BLaER1 (cell line): ENCODE measurements at regions not wholly inside any gene's neighbourhood (a gene's known extent, or its start where the extent isn't known, plus 50 kb on each side); places are given as distances from the start of the nearest gene placed in this dataset.

ENCODE experiments used
- H3K27ac ChIP-seq: shearing (Covaris generic); formaldehyde crosslinking; 2 replicates; pipeline ENCODE4 v1.8.1; 2022
- H3K27me3 ChIP-seq: shearing (Covaris generic); formaldehyde crosslinking; 2 replicates; pipeline ENCODE4 v1.8.1; 2022
- H3K36me3 ChIP-seq: shearing (Covaris generic); formaldehyde crosslinking; 2 replicates; pipeline ENCODE4 v1.8.1; 2022
- H3K4me1 ChIP-seq: shearing (Covaris generic); formaldehyde crosslinking; 2 replicates; pipeline ENCODE4 v1.8.1; 2022
- H3K4me2 ChIP-seq: shearing (Covaris generic); formaldehyde crosslinking; 2 replicates; pipeline ENCODE4 v1.8.1; 2022
- H3K4me3 ChIP-seq: shearing (Covaris generic); formaldehyde crosslinking; 2 replicates; pipeline ENCODE4 v1.8.1; 2022
- H3K9ac ChIP-seq: shearing (Covaris generic); formaldehyde crosslinking; 2 replicates; pipeline ENCODE4 v1.8.1; 2022
- H3K9me3 ChIP-seq: shearing (Covaris generic); formaldehyde crosslinking; 2 replicates; pipeline ENCODE4 v1.8.1; 2022
- H4K20me1 ChIP-seq: shearing (Covaris generic); formaldehyde crosslinking; 2 replicates; pipeline ENCODE4 v1.8.1; 2022
- Cebpa-rat ChIP-seq: shearing (Covaris generic); IDR thresholded peaks from 2 replicates; pipeline ENCODE4 v1.8.1; 2022

GRCh38 chr5:20694121-20694520 is 706.1 kb upstream of the CDH18 start:
- H3K27me3 ChIP-seq = no peaks in the 10 kb centered on the region
- H3K4me3 ChIP-seq = no peak overlapping the region
- H3K9me3 ChIP-seq = no peaks in the 10 kb centered on the region
- H3K36me3 ChIP-seq = no peaks in the 10 kb centered on the region
- no peak overlapping the region for H3K27ac ChIP-seq
- no peak overlapping the region for H3K4me2 ChIP-seq
- H4K20me1 ChIP-seq = no peaks in the 10 kb centered on the region
- H3K4me1 ChIP-seq = no peaks in the 10 kb centered on the region
- H3K9ac ChIP-seq = no peak overlapping the region
- no peak for TF ChIP-seq Cebpa-rat

DNA sequence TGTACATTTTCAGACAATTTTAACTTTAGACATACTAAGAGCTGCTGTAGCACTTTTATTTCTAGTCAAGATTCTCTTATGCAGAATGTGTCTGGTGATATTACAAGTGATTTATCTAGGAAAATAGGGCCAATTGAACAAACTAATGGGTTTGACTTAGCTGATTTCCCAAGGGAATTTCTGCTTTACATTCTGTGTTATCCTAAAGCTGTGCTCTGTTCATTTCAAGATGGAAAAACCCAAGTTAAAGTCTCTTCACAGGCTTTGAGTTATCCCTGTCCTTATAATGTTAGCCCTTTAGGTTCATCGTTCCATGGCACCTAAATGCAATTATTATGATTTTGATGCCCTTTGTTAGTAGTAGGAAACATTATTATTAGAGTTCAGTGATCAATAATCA is 704.9 kb upstream of the CDH18 start:
- H4K20me1 ChIP-seq = no peaks in the 10 kb centered on the region
- H3K27ac ChIP-seq = no peak overlapping the region
- no peaks in the 10 kb centered on the region for H3K27me3 ChIP-seq
- H3K9me3 ChIP-seq = no peaks in the 10 kb centered on the region
- no peak for TF ChIP-seq Cebpa-rat
- H3K4me3 ChIP-seq = no peak overlapping the region
- no peaks in the 10 kb centered on the region for H3K4me1 ChIP-seq
- no peak overlapping the region for H3K4me2 ChIP-seq
- H3K36me3 ChIP-seq = no peaks in the 10 kb centered on the region
- H3K9ac ChIP-seq = no peak overlapping the region

DNA sequence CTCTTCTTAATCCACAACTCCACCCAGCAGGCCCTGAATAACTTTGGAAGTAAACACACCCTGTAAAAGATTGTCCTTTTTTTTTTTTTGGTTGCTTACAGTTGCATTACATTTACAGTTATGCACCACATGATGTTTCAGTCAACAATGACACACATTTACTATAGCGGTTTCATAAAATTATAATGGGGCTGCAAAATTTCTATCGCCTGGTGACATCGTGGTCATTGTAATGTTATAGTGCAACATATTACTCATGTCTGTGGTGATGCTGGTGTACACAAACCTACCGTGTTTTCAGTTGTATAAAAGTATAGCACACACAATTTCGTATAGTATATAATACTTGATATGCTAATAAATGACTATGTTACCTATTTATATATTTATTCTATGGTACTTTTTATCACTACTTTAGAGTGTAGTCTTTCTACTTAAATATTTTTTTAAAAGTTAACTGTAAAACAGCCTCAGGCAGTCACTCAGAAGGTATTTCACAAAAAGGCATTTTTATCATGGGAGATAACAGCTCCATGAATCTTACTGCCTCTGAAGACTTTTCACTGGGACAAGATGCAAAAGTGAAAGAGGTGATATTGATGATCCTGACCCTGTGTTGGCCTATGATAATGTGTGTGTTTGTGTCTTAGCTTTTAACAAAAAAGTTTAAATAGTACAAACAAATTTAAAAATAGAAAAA is 695.4 kb upstream of the CDH18 start:
- no peaks in the 10 kb centered on the region for H3K27me3 ChIP-seq
- no peak overlapping the region for H3K4me2 ChIP-seq
- H3K9ac ChIP-seq = no peak overlapping the region
- TF ChIP-seq Cebpa-rat = no peak
- H3K9me3 ChIP-seq = no peaks in the 10 kb centered on the region
- no peaks in the 10 kb centered on the region for H4K20me1 ChIP-seq
- no peak overlapping the region for H3K4me3 ChIP-seq
- H3K27ac ChIP-seq = no peak overlapping the region
- no peaks in the 10 kb centered on the region for H3K4me1 ChIP-seq
- no peaks in the 10 kb centered on the region for H3K36me3 ChIP-seq

DNA sequence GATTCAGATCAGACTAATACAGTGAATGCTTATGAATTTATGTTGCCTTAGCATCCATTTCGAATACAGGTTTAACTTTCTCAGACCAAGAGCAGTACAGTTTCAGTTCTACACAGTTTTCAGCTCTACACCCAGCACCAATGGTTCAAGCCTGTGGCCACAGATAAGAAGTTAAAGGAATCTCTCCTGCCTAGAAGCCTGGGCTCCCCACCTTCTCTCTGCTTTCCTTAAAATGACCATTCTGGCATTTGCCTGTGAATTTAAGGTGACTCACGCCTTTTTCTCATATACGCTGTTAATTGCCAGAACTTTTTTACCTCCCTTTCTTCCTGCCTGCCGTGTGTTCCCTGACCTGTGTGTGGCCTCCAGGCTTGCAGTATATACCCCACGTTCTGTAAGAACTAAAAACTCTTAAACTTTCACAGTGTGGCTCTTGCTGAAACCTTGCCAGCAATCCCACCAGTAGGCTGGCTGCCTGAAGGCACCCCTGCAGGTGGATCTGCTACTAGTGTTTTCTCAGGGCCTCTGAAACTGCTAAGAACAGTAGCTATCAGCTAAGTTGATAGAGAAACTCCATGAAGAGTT is 692.8 kb upstream of the CDH18 start:
- no peak for TF ChIP-seq Cebpa-rat
- no peaks in the 10 kb centered on the region for H3K36me3 ChIP-seq
- H3K9me3 ChIP-seq = no peaks in the 10 kb centered on the region
- H3K27ac ChIP-seq = no peak overlapping the region
- no peak overlapping the region for H3K9ac ChIP-seq
- H3K27me3 ChIP-seq = no peaks in the 10 kb centered on the region
- no peak overlapping the region for H3K4me2 ChIP-seq
- no peak overlapping the region for H3K4me3 ChIP-seq
- H3K4me1 ChIP-seq = no peaks in the 10 kb centered on the region
- H4K20me1 ChIP-seq = no peaks in the 10 kb centered on the region

DNA sequence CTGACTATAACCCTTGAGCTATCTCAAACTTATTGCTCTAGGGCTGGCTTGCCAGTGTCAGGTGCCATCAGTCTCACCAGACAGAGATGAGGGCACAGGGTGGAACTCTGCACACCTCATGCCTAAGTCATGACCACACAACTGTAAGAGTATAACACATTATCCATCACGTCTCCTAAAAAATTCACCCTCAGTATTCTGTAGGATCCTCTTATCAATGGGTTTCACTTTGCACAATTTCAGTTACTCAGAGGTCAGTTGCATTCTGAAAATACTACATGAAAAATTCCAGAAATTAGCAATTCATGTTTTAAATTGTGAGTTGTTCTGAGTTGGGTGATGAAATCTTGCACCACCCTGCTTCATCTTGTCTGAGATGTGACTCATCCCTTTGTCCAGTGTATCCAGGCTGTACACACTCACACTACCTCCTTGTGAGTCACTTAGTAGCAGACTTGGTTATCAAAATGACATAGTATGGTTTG is 690.9 kb upstream of the CDH18 start:
- H3K4me3 ChIP-seq = no peak overlapping the region
- no peaks in the 10 kb centered on the region for H3K36me3 ChIP-seq
- no peak overlapping the region for H3K27ac ChIP-seq
- no peaks in the 10 kb centered on the region for H3K27me3 ChIP-seq
- H4K20me1 ChIP-seq = no peaks in the 10 kb centered on the region
- H3K9ac ChIP-seq = no peak overlapping the region
- H3K4me1 ChIP-seq = no peaks in the 10 kb centered on the region
- no peak for TF ChIP-seq Cebpa-rat
- H3K4me2 ChIP-seq = no peak overlapping the region
- no peaks in the 10 kb centered on the region for H3K9me3 ChIP-seq

DNA sequence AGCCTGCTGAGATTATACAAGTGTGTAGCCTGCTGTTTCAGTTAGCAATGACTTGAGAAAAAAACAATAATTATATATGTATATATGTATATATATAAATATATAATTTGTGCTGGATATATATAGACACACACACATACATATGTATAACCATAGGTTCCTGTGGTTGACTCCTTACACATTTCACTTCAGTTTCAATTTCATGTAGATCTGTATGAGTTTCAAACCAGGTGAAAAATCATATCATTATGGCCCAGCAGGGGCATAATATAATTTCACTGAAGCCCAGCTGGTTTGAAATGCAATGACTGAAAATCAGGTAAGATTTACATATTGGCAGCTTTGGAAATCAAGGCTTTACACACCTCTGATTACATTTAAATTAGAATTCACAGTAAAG is 690.4 kb upstream of the CDH18 start:
- no peak overlapping the region for H3K27ac ChIP-seq
- H3K36me3 ChIP-seq = no peaks in the 10 kb centered on the region
- H3K4me1 ChIP-seq = no peaks in the 10 kb centered on the region
- H3K4me2 ChIP-seq = no peak overlapping the region
- H3K9ac ChIP-seq = no peak overlapping the region
- H3K9me3 ChIP-seq = no peaks in the 10 kb centered on the region
- TF ChIP-seq Cebpa-rat = no peak
- no peak overlapping the region for H3K4me3 ChIP-seq
- H3K27me3 ChIP-seq = no peaks in the 10 kb centered on the region
- no peaks in the 10 kb centered on the region for H4K20me1 ChIP-seq

- Histone ChIP-seq H3K27ac (no peak overlapping the region), H3K36me3 (no peaks in the 10 kb centered on the region), H3K4me2 (no peak overlapping the region), H4K20me1 (no peaks in the 10 kb centered on the region), H3K27me3 (no peaks in the 10 kb centered on the region), H3K4me1 (no peaks in the 10 kb centered on the region), H3K4me3 (no peak overlapping the region), H3K9ac (no peak overlapping the region), H3K9me3 (no peaks in the 10 kb centered on the region)
- TF ChIP-seq Cebpa-rat = no peak
Observed at GRCh38 chr5:20660588-20660987, 672.6 kb upstream of the CDH18 start.

DNA sequence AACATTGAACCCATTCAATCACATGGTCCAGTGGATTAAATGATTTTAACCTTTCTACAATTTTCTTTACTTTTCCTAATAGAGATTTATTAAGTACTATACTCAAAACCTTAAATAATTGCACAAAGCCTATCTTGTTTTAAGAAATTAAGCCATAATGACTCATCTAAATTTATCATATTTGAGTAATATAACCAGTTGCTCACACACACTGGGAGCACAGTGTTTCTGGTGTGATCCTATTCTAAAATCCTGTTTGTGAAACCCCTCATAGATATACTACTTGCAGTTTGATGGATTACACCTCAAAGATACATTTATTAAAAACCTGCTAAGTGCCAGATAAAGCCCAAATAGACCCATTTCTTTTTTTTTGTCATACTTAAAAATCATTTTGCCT is 668.3 kb upstream of the CDH18 start:
- Histone ChIP-seq H3K27me3 (no peaks in the 10 kb centered on the region), H3K36me3 (no peaks in the 10 kb centered on the region), H4K20me1 (no peaks in the 10 kb centered on the region), H3K4me3 (no peak overlapping the region), H3K4me1 (no peaks in the 10 kb centered on the region), H3K9me3 (no peaks in the 10 kb centered on the region), H3K27ac (no peak overlapping the region), H3K9ac (no peak overlapping the region), H3K4me2 (no peak overlapping the region)
- TF ChIP-seq Cebpa-rat = no peak

DNA sequence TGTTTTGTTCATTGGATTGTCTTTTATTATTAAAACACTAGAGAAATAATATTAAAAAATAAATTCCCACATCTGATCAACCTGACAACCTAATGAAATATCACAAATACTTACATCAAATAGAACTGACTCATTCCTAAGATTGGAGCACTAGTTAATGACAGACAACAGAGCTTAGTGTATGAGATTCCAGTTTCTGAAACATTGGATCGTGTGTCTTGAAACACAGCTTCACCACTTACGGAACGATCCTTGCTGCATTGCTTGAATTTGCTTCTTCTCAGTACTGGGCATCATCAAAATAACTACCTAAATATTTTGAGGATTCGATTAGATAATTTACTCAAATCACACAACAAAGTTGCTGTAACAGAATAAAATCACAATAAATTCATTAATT is 667.2 kb upstream of the CDH18 start:
- no peak for TF ChIP-seq Cebpa-rat
- no peaks in the 10 kb centered on the region for H3K4me1 ChIP-seq
- H3K9ac ChIP-seq = no peak overlapping the region
- H3K36me3 ChIP-seq = no peaks in the 10 kb centered on the region
- H3K27ac ChIP-seq = no peak overlapping the region
- H3K27me3 ChIP-seq = no peaks in the 10 kb centered on the region
- no peaks in the 10 kb centered on the region for H4K20me1 ChIP-seq
- H3K4me3 ChIP-seq = no peak overlapping the region
- H3K9me3 ChIP-seq = no peaks in the 10 kb centered on the region
- H3K4me2 ChIP-seq = no peak overlapping the region

- H3K4me3 ChIP-seq = no peak overlapping the region
- H3K27ac ChIP-seq = no peak overlapping the region
- no peak for TF ChIP-seq Cebpa-rat
- H3K36me3 ChIP-seq = no peaks in the 10 kb centered on the region
- no peaks in the 10 kb centered on the region for H3K27me3 ChIP-seq
- no peak overlapping the region for H3K9ac ChIP-seq
- no peak overlapping the region for H3K4me2 ChIP-seq
- no peaks in the 10 kb centered on the region for H4K20me1 ChIP-seq
- H3K4me1 ChIP-seq = no peaks in the 10 kb centered on the region
- no peaks in the 10 kb centered on the region for H3K9me3 ChIP-seq
Observed at GRCh38 chr5:20654746-20655145, 666.7 kb upstream of the CDH18 start.
